Gastrocnemius medialis (tissue), 4 donors: ENCODE measurements at regions not wholly inside any gene's neighbourhood (a gene's known extent, or its start where the extent isn't known, plus 50 kb on each side); places are given as distances from the start of the nearest gene placed in this dataset.

Source experiments
- ATAC-seq, 2 donors: fragments of 150-250 bp; one replicate each; pipeline ENCODE4 v1.9.1; 2016
- DNase-seq, 2 donors: peaks; one replicate each; pipeline ENCODE4 v3.0.0-alpha.2; 2019
- H3K27ac ChIP-seq, 4 donors: fragments of 200-600 bp; sonication (generic); 1 replicate in 1 of 4; 2 replicates in 3 of 4; pipeline ENCODE4 v1.5.1; 2016 to 2018; ENCODE audit warnings: mild to moderate bottlenecking in 2 of 4, moderate library complexity in 1 of 4
- H3K27me3 ChIP-seq, 3 donors: fragments of 200-600 bp; sonication (generic) in 2 of 3; 1 replicate in 1 of 3; 2 replicates in 2 of 3; pipeline versions ENCODE4 v1.5.1 to v1.6.0; 2016 to 2019; ENCODE audit warnings: mild to moderate bottlenecking in 1 of 3, moderate library complexity in 1 of 3
- H3K36me3 ChIP-seq, 2 donors: fragments of 200-600 bp; sonication (generic) in 1 of 2; one replicate each; pipeline ENCODE4 v1.5.1; 2017 to 2018
- H3K4me1 ChIP-seq, 2 donors: fragments of 200-600 bp; sonication (generic) in 1 of 2; one replicate each; pipeline ENCODE4 v1.5.1; 2016 to 2017; ENCODE audit warnings: mild to moderate bottlenecking in 2 of 2
- H3K4me3 ChIP-seq, 4 donors: fragments of 200-600 bp; sonication (generic) in 3 of 4; 1 replicate in 1 of 4; 2 replicates in 3 of 4; pipeline ENCODE4 v1.5.1; 2016 to 2019; ENCODE audit warnings: mild to moderate bottlenecking in 2 of 4
- H3K9me3 ChIP-seq, 3 donors: fragments of 200-600 bp; sonication (generic) in 2 of 3; 1 replicate in 1 of 3; 2 replicates in 2 of 3; pipeline ENCODE4 v1.5.1; 2016 to 2019
- POLR2A ChIP-seq, 2 donors: fragments of 450-650 bp; IDR thresholded peaks; one replicate each; pipeline ENCODE4 v1.6.1; 2017; ENCODE audit warnings: antibody characterized with exemption in 2 of 2, mild to moderate bottlenecking in 2 of 2, moderate library complexity in 2 of 2
- in situ Hi-C, 4 donors: fragments of 200-750 bp; cut with MboI; loops; one replicate each; pipeline versions ENCODE4 v1.15.0 to v1.8.0; 2017; ENCODE audit warnings: low sequenced_read_pairs in 4 of 4
- intact Hi-C: fragments of 100-400 bp; cut with DNase I; formaldehyde crosslinking; loops from one replicate; pipeline ENCODE4 v1.15.1; 2023; ENCODE audit warnings: low total_unique reads
- TF ChIP-seq, protein P1 (sequence below), 5 experiments: fragments of 450-650 bp in 3 of 5; fragments of 200-600 bp in 2 of 5; sonication (generic) in 2 of 5; IDR thresholded peaks in 4 of 5; conservative IDR thresholded peaks in 1 of 5; 1 replicate in 4 of 5; 2 replicates in 1 of 5; pipeline ENCODE4 v1.5.1; 2016 to 2019; ENCODE audit warnings: antibody characterized with exemption in 5 of 5, mild to moderate bottlenecking in 3 of 5, moderate library complexity in 3 of 5

DNA sequence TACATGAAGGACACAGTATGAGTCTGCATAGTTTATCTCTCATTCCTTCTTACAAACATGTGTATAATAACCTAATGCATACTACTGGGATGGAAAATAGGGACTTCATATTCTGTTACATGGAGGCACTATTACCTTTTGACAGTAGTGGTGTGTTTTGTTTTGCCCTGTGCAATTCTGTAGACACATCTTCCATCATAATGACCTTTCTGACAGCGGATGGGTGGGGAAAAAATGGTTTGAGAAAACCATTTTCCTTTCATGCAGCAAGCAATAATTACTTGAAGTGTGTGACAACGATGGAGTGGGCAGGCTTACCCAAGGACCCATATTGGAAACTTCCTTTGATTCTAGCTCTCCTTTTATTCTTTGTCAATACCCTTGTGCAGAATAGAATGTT is 153.6 kb upstream of the ONECUT1 start:
- TF ChIP-seq POLR2A (IDR thresholded peaks at IDR 0.05): no peak
- TF ChIP-seq, protein P1, sequence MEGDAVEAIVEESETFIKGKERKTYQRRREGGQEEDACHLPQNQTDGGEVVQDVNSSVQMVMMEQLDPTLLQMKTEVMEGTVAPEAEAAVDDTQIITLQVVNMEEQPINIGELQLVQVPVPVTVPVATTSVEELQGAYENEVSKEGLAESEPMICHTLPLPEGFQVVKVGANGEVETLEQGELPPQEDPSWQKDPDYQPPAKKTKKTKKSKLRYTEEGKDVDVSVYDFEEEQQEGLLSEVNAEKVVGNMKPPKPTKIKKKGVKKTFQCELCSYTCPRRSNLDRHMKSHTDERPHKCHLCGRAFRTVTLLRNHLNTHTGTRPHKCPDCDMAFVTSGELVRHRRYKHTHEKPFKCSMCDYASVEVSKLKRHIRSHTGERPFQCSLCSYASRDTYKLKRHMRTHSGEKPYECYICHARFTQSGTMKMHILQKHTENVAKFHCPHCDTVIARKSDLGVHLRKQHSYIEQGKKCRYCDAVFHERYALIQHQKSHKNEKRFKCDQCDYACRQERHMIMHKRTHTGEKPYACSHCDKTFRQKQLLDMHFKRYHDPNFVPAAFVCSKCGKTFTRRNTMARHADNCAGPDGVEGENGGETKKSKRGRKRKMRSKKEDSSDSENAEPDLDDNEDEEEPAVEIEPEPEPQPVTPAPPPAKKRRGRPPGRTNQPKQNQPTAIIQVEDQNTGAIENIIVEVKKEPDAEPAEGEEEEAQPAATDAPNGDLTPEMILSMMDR (IDR thresholded peaks at IDR 0.05 in 4 of 5, conservative IDR thresholded peaks at IDR 0.05 in 1 of 5): no peak
- intact Hi-C loops: no loop called here
- in situ Hi-C loops: no loop called here
- Histone ChIP-seq H3K9me3 (no peaks in the 10 kb centered on the region), H3K4me3 (no peak overlapping the region), H3K4me1 (no peaks in the 10 kb centered on the region), H3K36me3 (no peaks in the 10 kb centered on the region), H3K27ac (no peak overlapping the region), H3K27me3 (no peaks in the 10 kb centered on the region)
- DNase-seq (no peak), ATAC-seq (no peak)

DNA sequence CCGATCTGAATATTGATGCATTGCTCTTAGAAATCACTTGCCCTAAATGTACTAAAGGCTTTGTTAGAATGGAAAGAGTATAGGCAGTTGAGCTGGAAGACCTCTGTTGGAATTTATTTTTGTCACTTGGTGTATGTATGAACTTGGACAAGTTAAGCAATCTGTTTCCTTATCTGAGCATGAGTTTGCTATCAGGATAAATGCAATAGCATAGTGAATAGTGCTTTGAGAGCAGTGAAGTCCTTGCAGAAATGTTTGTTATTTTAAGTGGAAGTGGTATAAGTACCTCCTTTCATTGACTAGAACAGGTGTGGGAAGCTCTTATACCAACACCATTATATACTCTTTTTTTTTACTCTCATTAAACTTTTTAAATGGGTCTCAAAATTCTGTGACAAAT is 146.4 kb upstream of the ONECUT1 start:
- no peak for DNase-seq
- Histone ChIP-seq H3K36me3 (no peaks in the 10 kb centered on the region), H3K27ac (no peak overlapping the region), H3K4me1 (no peaks in the 10 kb centered on the region), H3K27me3 (no peaks in the 10 kb centered on the region), H3K9me3 (no peaks in the 10 kb centered on the region), H3K4me3 (no peak overlapping the region)
- TF ChIP-seq POLR2A (IDR thresholded peaks at IDR 0.05): no peak
- TF ChIP-seq, protein P1 (IDR thresholded peaks at IDR 0.05 in 4 of 5, conservative IDR thresholded peaks at IDR 0.05 in 1 of 5): no peak
- in situ Hi-C loops: no loop called here
- ATAC-seq: no peak
- intact Hi-C loops: no loop called here

DNA sequence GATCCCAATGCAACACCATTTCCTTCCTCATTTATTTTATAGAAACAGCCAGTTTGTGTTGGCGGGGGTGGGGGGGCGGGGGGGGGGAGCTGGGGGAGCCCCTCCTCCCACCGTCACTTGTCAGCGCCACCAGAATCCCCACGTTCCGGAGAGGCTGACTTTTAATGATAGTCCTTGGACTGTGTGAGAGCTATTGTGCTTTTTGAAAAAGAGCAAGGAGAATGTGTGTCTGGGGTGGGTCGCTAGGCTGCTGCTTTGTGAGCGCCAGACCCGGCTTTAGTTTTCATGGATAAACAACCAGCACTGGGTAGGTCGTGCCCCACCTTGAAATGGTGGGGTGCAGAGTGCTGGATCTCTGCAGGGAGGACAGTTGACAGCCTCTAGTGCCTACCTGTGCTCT is 135.0 kb upstream of the ONECUT1 start:
- H3K36me3 ChIP-seq: no peaks in the 10 kb centered on the region
- intact Hi-C loops (no loop called here), in situ Hi-C loops (no loop called here)
- H3K9me3 ChIP-seq: no peaks in the 10 kb centered on the region
- H3K27ac ChIP-seq: no peak overlapping the region
- H3K4me1 ChIP-seq: no peaks in the 10 kb centered on the region
- no peak overlapping the region for H3K4me3 ChIP-seq
- ATAC-seq: no peak
- no peak for DNase-seq
- no peaks in the 10 kb centered on the region for H3K27me3 ChIP-seq
- TF ChIP-seq, protein P1 (IDR thresholded peaks at IDR 0.05 in 4 of 5, conservative IDR thresholded peaks at IDR 0.05 in 1 of 5): no peak
- TF ChIP-seq POLR2A (IDR thresholded peaks at IDR 0.05): no peak

DNA sequence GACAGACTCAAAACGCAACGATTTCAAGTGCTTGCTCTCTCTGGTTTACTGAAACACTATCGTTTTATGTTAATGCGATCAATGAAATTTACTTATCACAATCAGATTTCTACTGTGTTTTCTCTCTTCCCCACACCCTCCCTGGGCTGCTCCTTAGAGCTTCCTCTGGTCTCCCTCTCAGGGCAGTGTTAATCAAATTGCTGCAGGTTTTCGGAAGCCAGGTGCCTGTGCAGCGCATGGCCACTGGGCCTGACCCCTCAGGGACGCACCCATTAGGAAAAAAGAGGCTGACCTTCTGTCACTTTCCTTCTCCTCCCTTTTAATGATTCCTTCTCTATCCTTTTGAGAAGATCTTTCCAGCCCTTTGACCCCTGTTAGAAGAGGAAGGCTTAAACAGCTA is 134.5 kb upstream of the ONECUT1 start:
- Histone ChIP-seq H3K36me3 (no peaks in the 10 kb centered on the region), H3K4me1 (no peaks in the 10 kb centered on the region), H3K9me3 (no peaks in the 10 kb centered on the region), H3K27me3 (no peaks in the 10 kb centered on the region), H3K27ac (no peak overlapping the region), H3K4me3 (no peak overlapping the region)
- DNase-seq (no peak), ATAC-seq (no peak)
- in situ Hi-C loops (no loop called here), intact Hi-C loops (no loop called here)
- TF ChIP-seq, protein P1 (IDR thresholded peaks at IDR 0.05 in 4 of 5, conservative IDR thresholded peaks at IDR 0.05 in 1 of 5): no peak
- TF ChIP-seq POLR2A (IDR thresholded peaks at IDR 0.05): no peak

DNA sequence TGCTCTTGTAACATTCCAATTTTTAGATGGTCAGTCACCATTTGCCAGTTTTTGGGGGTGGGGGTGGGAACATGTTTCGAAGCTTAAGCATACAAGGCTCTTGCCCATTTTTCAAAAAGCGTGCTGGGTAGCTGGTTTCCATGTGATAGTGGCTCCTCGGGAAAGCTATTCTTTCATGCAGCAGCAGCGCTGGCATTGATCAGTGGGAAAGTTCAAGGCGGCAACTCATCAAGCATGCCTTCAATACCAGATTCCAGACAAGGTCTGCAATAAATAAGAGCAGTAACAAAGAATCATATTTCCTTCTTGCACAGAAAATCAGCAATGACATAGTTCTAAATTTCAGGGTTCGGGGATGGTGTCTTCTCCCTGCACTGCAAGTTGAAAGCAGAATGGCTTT is 133.5 kb upstream of the ONECUT1 start:
- TF ChIP-seq, protein P1 (IDR thresholded peaks at IDR 0.05 in 4 of 5, conservative IDR thresholded peaks at IDR 0.05 in 1 of 5): no peak
- no peak for TF ChIP-seq POLR2A (IDR thresholded peaks at IDR 0.05)
- intact Hi-C loops (no loop called here), in situ Hi-C loops (no loop called here)
- no peaks in the 10 kb centered on the region for H3K9me3 ChIP-seq
- H3K27ac ChIP-seq: no peak overlapping the region
- H3K4me1 ChIP-seq: no peaks in the 10 kb centered on the region
- H3K4me3 ChIP-seq: no peak overlapping the region
- H3K36me3 ChIP-seq: no peaks in the 10 kb centered on the region
- DNase-seq: no peak
- no peaks in the 10 kb centered on the region for H3K27me3 ChIP-seq
- no peak for ATAC-seq
